OCI-LY1 (cell line): ENCODE measurements at regions not wholly inside any gene's neighbourhood (a gene's known extent, or its start where the extent isn't known, plus 50 kb on each side); places are given as distances from the start of the nearest gene placed in this dataset.

Experiments
- H2AFZ ChIP-seq: fragments of 200-600 bp; sonication (generic), shearing (Covaris generic); 2 replicates; pipeline ENCODE4 v1.6.0; 2014; ENCODE audit warnings: antibody characterized with exemption, mild to moderate bottlenecking, low read length
- H3F3A ChIP-seq: fragments of 200-600 bp; sonication (generic), shearing (Covaris generic); 2 replicates; pipeline ENCODE4 v1.6.0; 2014; ENCODE audit warnings: mild to moderate bottlenecking, antibody characterized with exemption, low read length, moderate library complexity; ENCODE audit not compliant: insufficient read depth
- H3K27ac ChIP-seq: fragments of 200-600 bp; sonication (generic); 2 replicates; pipeline ENCODE4 v1.5.1; 2014; ENCODE audit warnings: low read length, mixed run types, mild to moderate bottlenecking, low read depth; ENCODE audit not compliant: poor library complexity, severe bottlenecking
- H3K27me3 ChIP-seq: fragments of 200-600 bp; sonication (generic); 2 replicates; pipeline ENCODE4 v1.6.0; 2014; ENCODE audit warnings: antibody characterized with exemption, mild to moderate bottlenecking, low read length, moderate library complexity; ENCODE audit not compliant: insufficient read depth
- H3K36me3 ChIP-seq: fragments of 200-600 bp; sonication (generic); 2 replicates; pipeline ENCODE4 v1.6.1; 2014; ENCODE audit warnings: mild to moderate bottlenecking, antibody characterized with exemption, low read length, moderate library complexity, mixed read lengths; ENCODE audit not compliant: insufficient read depth
- H3K4me1 ChIP-seq: fragments of 200-600 bp; sonication (generic); 2 replicates; pipeline ENCODE4 v1.5.1; 2014; ENCODE audit warnings: mild to moderate bottlenecking, low read length, moderate library complexity; ENCODE audit not compliant: insufficient read depth, severe bottlenecking
- H3K4me2 ChIP-seq: fragments of 200-600 bp; sonication (generic), shearing (Covaris generic); 2 replicates; pipeline ENCODE4 v1.6.1; 2014; ENCODE audit warnings: low read length
- H3K4me3 ChIP-seq: fragments of 200-600 bp; sonication (generic); 2 replicates; pipeline ENCODE4 v1.5.1; 2014; ENCODE audit warnings: low read length, low read depth, mild to moderate bottlenecking, mixed read lengths; ENCODE audit not compliant: poor library complexity, severe bottlenecking
- H3K79me2 ChIP-seq: fragments of 200-600 bp; shearing (Covaris generic); 2 replicates; pipeline ENCODE4 v1.6.1; 2016; ENCODE audit warnings: mixed run types, low read length, mixed read lengths; ENCODE audit not compliant: insufficient read depth
- H3K9ac ChIP-seq: fragments of 200-600 bp; sonication (generic), shearing (Covaris generic); 2 replicates; pipeline ENCODE4 v1.6.1; 2014; ENCODE audit warnings: mild to moderate bottlenecking, low read length, mixed read lengths
- H3K9me2 ChIP-seq: fragments of 200-600 bp; sonication (generic), shearing (Covaris generic); 2 replicates; pipeline ENCODE4 v1.6.1; 2014; ENCODE audit warnings: low read depth, mild to moderate bottlenecking, low read length, mixed read lengths
- H3K9me3 ChIP-seq: fragments of 200-600 bp; shearing (Covaris generic); 2 replicates; pipeline ENCODE4 v1.6.1; 2014; ENCODE audit warnings: low read length, mixed read lengths
- H4K20me1 ChIP-seq: fragments of 200-600 bp; sonication (generic), shearing (Covaris generic); 2 replicates; pipeline ENCODE4 v1.6.0; 2016; ENCODE audit warnings: mild to moderate bottlenecking, low read length; ENCODE audit not compliant: insufficient read depth
- CTCF ChIP-seq: fragments of 200-600 bp; sonication (generic), shearing (Covaris generic); IDR thresholded peaks from 2 replicates; pipeline ENCODE4 v1.5.1; 2017; ENCODE audit warnings: mild to moderate bottlenecking, antibody characterized with exemption, low read length, moderate library complexity, mixed read lengths
- EZH2 ChIP-seq: fragments of 200-600 bp; sonication (generic), shearing (Covaris generic); IDR thresholded peaks from 2 replicates; pipeline ENCODE4 v1.8.0; 2017; ENCODE audit warnings: borderline replicate concordance, mixed run types, mild to moderate bottlenecking, antibody characterized with exemption, low read length, moderate library complexity, mixed read lengths

GRCh38 chr4:144338834-144339233, 198.3 kb upstream of the GYPA start:
- no peaks in the 10 kb centered on the region for H3K27me3 ChIP-seq
- H2AFZ ChIP-seq: no peak overlapping the region
- H3K4me2 ChIP-seq: no peak overlapping the region
- H3K4me1 ChIP-seq: no peaks in the 10 kb centered on the region
- H3K9me2 ChIP-seq: no peaks in the 10 kb centered on the region
- no peaks in the 10 kb centered on the region for H3K9me3 ChIP-seq
- no peak overlapping the region for H3K27ac ChIP-seq
- H4K20me1 ChIP-seq: no peaks in the 10 kb centered on the region
- no peaks in the 10 kb centered on the region for H3K36me3 ChIP-seq
- H3K9ac ChIP-seq: no peak overlapping the region
- no peak overlapping the region for H3K4me3 ChIP-seq
- TF ChIP-seq EZH2 (no peak), CTCF (no peak)
- H3K79me2 ChIP-seq: no peaks in the 10 kb centered on the region
- H3F3A ChIP-seq: no peaks in the 10 kb centered on the region

- TF ChIP-seq CTCF: no peak
- TF ChIP-seq EZH2: no peak
- no peak overlapping the region for H3K4me3 ChIP-seq
- no peak overlapping the region for H3K4me2 ChIP-seq
- no peaks in the 10 kb centered on the region for H3K79me2 ChIP-seq
- no peak overlapping the region for H2AFZ ChIP-seq
- no peaks in the 10 kb centered on the region for H3K36me3 ChIP-seq
- no peaks in the 10 kb centered on the region for H3K4me1 ChIP-seq
- no peaks in the 10 kb centered on the region for H3F3A ChIP-seq
- H3K9me2 ChIP-seq: no peaks in the 10 kb centered on the region
- H3K9ac ChIP-seq: no peak overlapping the region
- no peaks in the 10 kb centered on the region for H3K9me3 ChIP-seq
- H4K20me1 ChIP-seq: no peaks in the 10 kb centered on the region
- no peak overlapping the region for H3K27ac ChIP-seq
- no peaks in the 10 kb centered on the region for H3K27me3 ChIP-seq
Observed at GRCh38 chr4:144340931-144341330, 200.4 kb upstream of the GYPA start.

- H3K4me2 ChIP-seq: no peak overlapping the region
- no peaks in the 10 kb centered on the region for H4K20me1 ChIP-seq
- no peak for TF ChIP-seq CTCF
- TF ChIP-seq EZH2: no peak
- H3K9ac ChIP-seq: no peak overlapping the region
- H3F3A ChIP-seq: no peaks in the 10 kb centered on the region
- no peaks in the 10 kb centered on the region for H3K4me1 ChIP-seq
- no peaks in the 10 kb centered on the region for H3K9me3 ChIP-seq
- H3K27me3 ChIP-seq: no peaks in the 10 kb centered on the region
- no peak overlapping the region for H3K27ac ChIP-seq
- H2AFZ ChIP-seq: no peak overlapping the region
- no peaks in the 10 kb centered on the region for H3K79me2 ChIP-seq
- no peaks in the 10 kb centered on the region for H3K36me3 ChIP-seq
- H3K9me2 ChIP-seq: no peaks in the 10 kb centered on the region
- H3K4me3 ChIP-seq: no peak overlapping the region
Observed at GRCh38 chr4:144342949-144343760, 202.6 kb upstream of the GYPA start.
